ENCODE measurements at regions not wholly inside any gene's neighbourhood (a gene's known extent, or its start where the extent isn't known, plus 50 kb on each side); places are given as distances from the start of the nearest gene placed in this dataset.
A peak's percentile ranks its signal among the peaks of the same experiment; 100 is the strongest.

DNA sequence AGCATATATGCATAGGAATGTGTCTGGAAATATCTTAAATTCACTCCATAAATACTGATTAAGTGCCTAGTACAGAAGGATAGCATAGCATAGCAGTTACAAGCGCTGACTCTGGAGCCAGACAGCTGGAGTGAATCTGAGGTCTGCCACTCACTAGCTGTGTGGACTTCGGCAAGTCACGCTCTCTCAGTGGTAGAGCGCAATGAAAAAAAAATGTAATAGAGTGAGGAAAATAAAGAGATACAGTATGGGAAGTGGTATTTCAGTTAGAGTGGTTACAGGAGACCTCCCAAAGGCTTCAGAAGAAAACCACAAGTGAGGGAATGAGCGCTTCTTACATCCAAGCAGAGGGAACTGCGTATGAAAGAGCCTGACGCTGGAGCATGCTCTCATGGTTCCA, 338.9 kb upstream of the PRMT6 start:
- peak; percentile 17 for DNase-seq (ENCODE audit: low read depth)
- TF ChIP-seq, protein P1, sequence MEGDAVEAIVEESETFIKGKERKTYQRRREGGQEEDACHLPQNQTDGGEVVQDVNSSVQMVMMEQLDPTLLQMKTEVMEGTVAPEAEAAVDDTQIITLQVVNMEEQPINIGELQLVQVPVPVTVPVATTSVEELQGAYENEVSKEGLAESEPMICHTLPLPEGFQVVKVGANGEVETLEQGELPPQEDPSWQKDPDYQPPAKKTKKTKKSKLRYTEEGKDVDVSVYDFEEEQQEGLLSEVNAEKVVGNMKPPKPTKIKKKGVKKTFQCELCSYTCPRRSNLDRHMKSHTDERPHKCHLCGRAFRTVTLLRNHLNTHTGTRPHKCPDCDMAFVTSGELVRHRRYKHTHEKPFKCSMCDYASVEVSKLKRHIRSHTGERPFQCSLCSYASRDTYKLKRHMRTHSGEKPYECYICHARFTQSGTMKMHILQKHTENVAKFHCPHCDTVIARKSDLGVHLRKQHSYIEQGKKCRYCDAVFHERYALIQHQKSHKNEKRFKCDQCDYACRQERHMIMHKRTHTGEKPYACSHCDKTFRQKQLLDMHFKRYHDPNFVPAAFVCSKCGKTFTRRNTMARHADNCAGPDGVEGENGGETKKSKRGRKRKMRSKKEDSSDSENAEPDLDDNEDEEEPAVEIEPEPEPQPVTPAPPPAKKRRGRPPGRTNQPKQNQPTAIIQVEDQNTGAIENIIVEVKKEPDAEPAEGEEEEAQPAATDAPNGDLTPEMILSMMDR (conservative IDR thresholded peaks at IDR 0.05; ENCODE audit: low read length), result no peak
- H3K4me3 ChIP-seq (ENCODE audit: low read length), result no peak overlapping the region

DNA sequence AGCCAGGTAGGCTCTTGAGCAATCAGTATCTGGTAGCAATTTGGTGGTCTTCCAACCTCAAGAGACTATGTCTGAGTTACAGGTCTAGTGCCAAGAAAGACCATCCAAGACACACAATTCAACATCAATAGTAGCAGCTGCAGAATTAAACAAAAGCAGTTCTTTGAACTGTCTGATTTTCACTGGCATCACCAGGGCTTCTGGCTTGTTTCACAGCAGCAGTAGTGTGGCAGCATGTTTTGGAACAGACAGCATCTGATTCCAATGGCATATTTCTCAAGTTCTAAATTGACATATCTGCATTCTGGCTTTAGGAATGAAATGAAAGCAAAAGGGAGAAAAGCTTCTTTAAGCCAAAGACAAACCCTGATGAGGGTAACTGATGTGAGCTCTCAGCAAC, 334.7 kb upstream of the PRMT6 start:
- no peak overlapping the region for H3K4me3 ChIP-seq (ENCODE audit: low read length)
- TF ChIP-seq, protein P1 (conservative IDR thresholded peaks at IDR 0.05; ENCODE audit: low read length), result no peak
- DNase-seq (ENCODE audit: low read depth), result no peak

DNA sequence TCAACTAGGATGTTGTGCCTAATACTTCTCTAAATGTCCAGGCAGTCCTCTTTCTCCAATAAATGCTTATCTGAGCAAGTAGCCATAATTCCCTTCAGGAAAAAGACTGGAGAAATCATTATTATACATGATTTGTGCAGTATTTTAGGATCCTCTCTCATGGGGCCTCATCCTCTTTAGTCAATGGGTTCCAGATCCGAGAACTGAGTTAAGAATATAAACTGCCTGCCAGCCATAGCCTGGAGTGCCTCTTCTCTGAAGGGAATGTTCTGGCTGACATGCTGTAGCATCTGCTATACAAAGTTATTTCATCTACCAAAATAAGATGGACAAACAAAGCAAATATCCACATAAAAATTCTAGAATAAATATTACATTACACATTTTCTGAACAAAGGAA, 334.0 kb upstream of the PRMT6 start:
- TF ChIP-seq, protein P1 (conservative IDR thresholded peaks at IDR 0.05; ENCODE audit: low read length), result no peak
- DNase-seq (ENCODE audit: low read depth), result no peak
- H3K4me3 ChIP-seq (ENCODE audit: low read length), result no peak overlapping the region

DNA sequence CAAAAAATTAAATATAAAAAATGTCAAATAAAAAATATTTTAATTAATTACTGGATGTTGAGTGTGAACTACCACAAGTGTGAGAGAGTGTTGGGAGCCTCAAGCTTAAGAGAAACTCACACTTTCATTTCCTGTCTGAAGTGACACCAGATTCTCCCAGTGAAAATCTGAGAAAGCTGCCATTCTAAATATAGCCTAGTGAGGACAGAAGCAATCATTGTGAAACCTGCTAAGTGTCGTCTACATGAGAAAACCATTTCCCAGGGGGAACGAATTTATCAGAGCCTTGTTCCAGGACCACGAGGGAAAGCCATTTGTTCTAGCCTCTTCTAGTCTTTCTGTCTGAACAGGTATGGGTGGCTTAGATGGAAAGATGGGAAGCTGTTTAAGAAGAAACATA, 329.3 kb upstream of the PRMT6 start:
- TF ChIP-seq, protein P1 (conservative IDR thresholded peaks at IDR 0.05; ENCODE audit: low read length), result no peak
- no peak overlapping the region for H3K4me3 ChIP-seq (ENCODE audit: low read length)
- DNase-seq (ENCODE audit: low read depth), result no peak

DNA sequence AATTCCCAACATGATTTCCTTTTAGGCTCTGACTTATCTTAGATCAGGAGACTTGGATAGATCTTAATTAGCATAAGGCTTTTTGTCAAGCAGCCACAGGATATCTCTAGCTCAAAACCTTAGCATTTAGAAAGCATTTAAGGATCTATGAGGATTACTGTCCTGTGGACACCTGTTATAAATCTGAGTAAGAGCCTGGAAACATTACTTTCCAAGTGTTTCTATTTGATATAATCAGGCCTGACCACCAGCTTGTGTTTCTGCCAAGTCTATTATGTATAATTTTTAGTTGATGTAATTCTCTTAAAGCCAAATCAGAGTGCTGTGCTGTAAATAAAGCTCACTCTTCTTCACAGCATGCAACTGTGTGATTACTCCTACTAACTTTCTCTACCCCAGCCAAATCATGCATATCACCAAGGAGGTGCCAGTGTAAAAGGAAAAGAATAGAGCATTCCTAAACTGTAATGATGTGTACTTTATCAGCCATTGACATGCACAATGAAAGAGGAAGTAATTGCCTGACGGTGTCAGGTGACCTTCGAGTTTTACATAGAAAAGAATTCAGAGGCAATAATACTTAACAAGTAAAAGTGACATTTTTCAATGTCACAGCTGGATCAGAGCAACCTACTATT, 309.9 kb upstream of the PRMT6 start:
- DNase-seq (ENCODE audit: low read depth), result no peak
- TF ChIP-seq, protein P1 (conservative IDR thresholded peaks at IDR 0.05; ENCODE audit: low read length), result no peak
- no peak overlapping the region for H3K4me3 ChIP-seq (ENCODE audit: low read length)

DNA sequence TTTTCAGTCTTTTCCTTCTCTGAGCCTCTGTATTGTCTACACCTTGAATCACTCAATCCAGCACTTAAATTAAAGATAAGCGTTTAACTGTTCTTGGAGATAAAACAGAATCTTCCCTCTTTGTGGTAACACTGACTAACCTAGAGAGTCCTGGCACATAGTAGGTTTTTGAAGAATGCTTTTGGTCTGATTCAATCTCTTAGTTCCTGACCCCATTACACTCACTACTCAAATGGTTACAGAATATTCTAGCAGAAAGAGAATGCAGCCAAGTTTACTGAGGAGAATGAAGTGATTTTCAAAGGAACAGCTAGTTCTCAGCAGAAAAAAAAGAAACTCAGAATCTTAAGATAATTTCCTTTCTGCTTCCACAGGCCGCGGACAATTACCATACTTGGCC, 309.2 kb upstream of the PRMT6 start:
- H3K4me3 ChIP-seq (ENCODE audit: low read length), result no peak overlapping the region
- TF ChIP-seq, protein P1 (conservative IDR thresholded peaks at IDR 0.05; ENCODE audit: low read length), result no peak

DNA sequence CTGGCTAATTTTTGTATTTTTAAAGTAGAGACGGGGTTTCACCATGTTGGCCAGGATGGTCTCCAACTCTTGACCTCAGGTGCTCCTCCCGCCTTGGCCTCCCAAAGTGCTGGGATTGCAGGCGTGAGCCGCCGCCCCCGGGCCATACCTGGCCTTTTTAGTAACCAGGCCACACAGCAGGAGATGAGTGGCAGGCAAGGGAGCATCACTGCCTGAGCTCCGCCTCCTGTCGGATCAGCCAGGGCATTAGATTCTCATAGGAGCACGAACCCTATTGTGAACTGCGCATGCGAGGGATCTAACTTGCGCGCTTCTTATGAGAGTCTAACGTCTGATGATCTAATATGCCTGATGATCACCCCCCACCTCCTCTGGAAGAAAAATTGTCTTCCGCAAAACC, 308.7 kb upstream of the PRMT6 start:
- no peak for DNase-seq (ENCODE audit: low read depth)
- TF ChIP-seq, protein P1 (conservative IDR thresholded peaks at IDR 0.05; ENCODE audit: low read length), result no peak
- no peak overlapping the region for H3K4me3 ChIP-seq (ENCODE audit: low read length)

More for the DNA sequence above, 309.2 kb upstream of the PRMT6 start:
- DNase-seq (ENCODE audit: low read depth), result no peak
